Uterus (tissue), 3 donors: ENCODE measurements at regions not wholly inside any gene's neighbourhood (a gene's known extent, or its start where the extent isn't known, plus 50 kb on each side); places are given as distances from the start of the nearest gene placed in this dataset.

ENCODE experiments used
- DNase-seq, 2 donors: peaks; one replicate each; pipeline ENCODE4 v3.0.0-alpha.2; 2019 to 2020
- H3K27ac ChIP-seq, 2 donors: fragments of 200-600 bp; sonication (generic); 1 replicate in 1 of 2; 2 replicates in 1 of 2; pipeline ENCODE4 v1.5.1; 2016 to 2018
- H3K27me3 ChIP-seq, 2 donors: fragments of 200-600 bp; sonication (generic); one replicate each; pipeline ENCODE4 v1.5.1; 2018 to 2019; ENCODE audit warnings: control low read depth in 1 of 2
- H3K36me3 ChIP-seq, 2 donors: fragments of 200-600 bp; sonication (generic); one replicate each; pipeline ENCODE4 v1.5.1; 2019; ENCODE audit warnings: control low read depth in 1 of 2
- H3K4me1 ChIP-seq, 2 donors: fragments of 200-600 bp; sonication (generic); one replicate each; pipeline ENCODE4 v1.5.1; 2018 to 2019; ENCODE audit warnings: control low read depth in 1 of 2
- H3K4me3 ChIP-seq, 2 donors: fragments of 200-600 bp; sonication (generic); 1 replicate in 1 of 2; 2 replicates in 1 of 2; pipeline ENCODE4 v1.5.1; 2018 to 2019; ENCODE audit warnings: mild to moderate bottlenecking in 1 of 2
- H3K9me3 ChIP-seq, 2 donors: fragments of 200-600 bp; sonication (generic); one replicate each; pipeline ENCODE4 v1.5.1; 2019; ENCODE audit warnings: control low read depth in 1 of 2
- CTCF ChIP-seq, 4 experiments: fragments of 200-600 bp in 2 of 4; fragments of 450-650 bp in 2 of 4; sonication (generic) in 2 of 4; IDR thresholded peaks; one replicate each; pipeline ENCODE4 v1.5.1; 2016 to 2019; ENCODE audit warnings: antibody characterized with exemption in 4 of 4, mild to moderate bottlenecking in 2 of 4, moderate library complexity in 1 of 4
- POLR2A ChIP-seq, 2 donors: fragments of 450-650 bp; IDR thresholded peaks; one replicate each; pipeline ENCODE4 v1.6.1; 2016; ENCODE audit warnings: antibody characterized with exemption in 2 of 2, mild to moderate bottlenecking in 1 of 2, moderate library complexity in 1 of 2
- intact Hi-C: fragments of 100-400 bp; cut with DNase I; formaldehyde crosslinking; loops from one replicate; pipeline ENCODE4 v1.15.1; 2023; ENCODE audit warnings: low total_unique reads
- donor health status: DM: yes; HTN: yes; CAD: no.

GRCh38 chrX:137823257-137823656 is 257.3 kb downstream of the ZIC3 start:
- DNase-seq, result no peak
- Histone ChIP-seq H3K36me3 (no peaks in the 10 kb centered on the region), H3K27me3 (no peaks in the 10 kb centered on the region), H3K9me3 (no peaks in the 10 kb centered on the region), H3K27ac (no peak overlapping the region), H3K4me1 (no peaks in the 10 kb centered on the region), H3K4me3 (no peak overlapping the region)
- TF ChIP-seq CTCF (IDR thresholded peaks at IDR 0.05), result peak in 1 of 4 experiments; percentile 6
- no peak for TF ChIP-seq POLR2A (IDR thresholded peaks at IDR 0.05)
- intact Hi-C loops, result no loop called here

GRCh38 chrX:137847376-137847775 is 281.4 kb downstream of the ZIC3 start:
- no peak overlapping the region for H3K4me3 ChIP-seq
- H3K36me3 ChIP-seq, result no peaks in the 10 kb centered on the region
- no peak for DNase-seq
- peaks cover 0 to 4% of the 10 kb centered on the region in 2 donors for H3K27me3 ChIP-seq
- no peak overlapping the region for H3K27ac ChIP-seq
- intact Hi-C loops, result no loop called here
- no peaks in the 10 kb centered on the region for H3K4me1 ChIP-seq
- H3K9me3 ChIP-seq, result no peaks in the 10 kb centered on the region
- no peak for TF ChIP-seq CTCF (IDR thresholded peaks at IDR 0.05)
- TF ChIP-seq POLR2A (IDR thresholded peaks at IDR 0.05), result no peak

GRCh38 chrX:137848266-137848905 is 282.5 kb downstream of the ZIC3 start:
- Histone ChIP-seq H3K9me3 (no peaks in the 10 kb centered on the region), H3K4me1 (no peaks in the 10 kb centered on the region), H3K27me3 (peaks cover 0 to 4% of the 10 kb centered on the region in 2 donors), H3K4me3 (no peak overlapping the region), H3K27ac (no peak overlapping the region), H3K36me3 (no peaks in the 10 kb centered on the region)
- intact Hi-C loops, result no loop called here
- TF ChIP-seq POLR2A (IDR thresholded peaks at IDR 0.05) (no peak), CTCF (IDR thresholded peaks at IDR 0.05) (no peak)
- DNase-seq, result no peak

GRCh38 chrX:137852502-137852901 is 286.6 kb downstream of the ZIC3 start:
- no peak for DNase-seq
- Histone ChIP-seq H3K36me3 (no peaks in the 10 kb centered on the region), H3K4me1 (no peaks in the 10 kb centered on the region), H3K27me3 (no peaks in the 10 kb centered on the region), H3K27ac (no peak overlapping the region), H3K4me3 (no peak overlapping the region), H3K9me3 (no peaks in the 10 kb centered on the region)
- TF ChIP-seq POLR2A (IDR thresholded peaks at IDR 0.05) (no peak), CTCF (IDR thresholded peaks at IDR 0.05) (no peak)
- intact Hi-C loops, result no loop called here

GRCh38 chrX:137855490-137855889 is 289.6 kb downstream of the ZIC3 start:
- intact Hi-C loops, result no loop called here
- Histone ChIP-seq H3K27ac (no peak overlapping the region), H3K4me1 (no peaks in the 10 kb centered on the region), H3K36me3 (no peaks in the 10 kb centered on the region), H3K4me3 (no peak overlapping the region), H3K27me3 (no peaks in the 10 kb centered on the region), H3K9me3 (no peaks in the 10 kb centered on the region)
- DNase-seq, result no peak
- no peak for TF ChIP-seq CTCF (IDR thresholded peaks at IDR 0.05)
- no peak for TF ChIP-seq POLR2A (IDR thresholded peaks at IDR 0.05)
